Sigmoid colon (tissue), 6 donors: ENCODE measurements at regions not wholly inside any gene's neighbourhood (a gene's known extent, or its start where the extent isn't known, plus 50 kb on each side); places are given as distances from the start of the nearest gene placed in this dataset.

Experiments
- DNase-seq: peaks from one replicate; pipeline ENCODE4 v3.0.0-alpha.2; 2019
- H3K27ac ChIP-seq, 4 donors: fragments of 200-600 bp; sonication (generic); one replicate each; pipeline ENCODE4 v1.5.1; 2016 to 2019; ENCODE audit warnings: mild to moderate bottlenecking in 1 of 4
- H3K27me3 ChIP-seq, 3 donors: fragments of 200-600 bp; sonication (generic); one replicate each; pipeline ENCODE4 v1.5.1; 2019; ENCODE audit warnings: mild to moderate bottlenecking in 1 of 3
- H3K36me3 ChIP-seq, 4 donors: fragments of 200-600 bp; sonication (generic); one replicate each; pipeline ENCODE4 v1.5.1; 2016 to 2019
- H3K4me1 ChIP-seq, 4 donors: fragments of 200-600 bp; sonication (generic); one replicate each; pipeline ENCODE4 v1.5.1; 2017 to 2019
- H3K4me3 ChIP-seq, 4 donors: fragments of 200-600 bp; sonication (generic); one replicate each; pipeline ENCODE4 v1.5.1; 2017 to 2019; ENCODE audit warnings: mild to moderate bottlenecking in 2 of 4, moderate library complexity in 1 of 4
- H3K9me3 ChIP-seq, 4 donors: fragments of 200-600 bp in 3 of 4; sonication (generic) in 3 of 4; one replicate each; pipeline versions ENCODE4 v1.5.1 to v1.6.1; 2013 to 2019
- EP300 ChIP-seq, 4 donors: sonication (generic); formaldehyde crosslinking; IDR thresholded peaks; one replicate each; pipeline ENCODE4 v1.6.1; 2017; ENCODE audit warnings: antibody characterized with exemption in 4 of 4
- POLR2A ChIP-seq, 2 donors: fragments of 450-650 bp; IDR thresholded peaks; one replicate each; pipeline ENCODE4 v1.6.1; 2016; ENCODE audit warnings: antibody characterized with exemption in 2 of 2, mild to moderate bottlenecking in 2 of 2, moderate library complexity in 2 of 2
- POLR2AphosphoS5 ChIP-seq, 4 donors: sonication (generic); formaldehyde crosslinking; IDR thresholded peaks; one replicate each; pipeline ENCODE4 v1.6.1; 2017; ENCODE audit warnings: antibody characterized with exemption in 4 of 4
- WGBS, 2 donors: extraction: QIAGEN DNeasy Blood & Tissue Kit; methylation state at CpG; one replicate each; pipeline ENCODE4 v1.1.7; 2013; 5-methylcytosine and 5-hydroxymethylcytosine counted together
- intact Hi-C: fragments of 100-400 bp; cut with DNase I; formaldehyde crosslinking; loops from one replicate; pipeline ENCODE4 v1.15.1; 2023
- TF ChIP-seq, protein P1 (sequence below), 4 experiments: fragments of 450-650 bp in 3 of 4; fragments of 200-600 bp in 1 of 4; IDR thresholded peaks; one replicate each; pipeline ENCODE4 v1.5.1; 2016 to 2019; ENCODE audit warnings: antibody characterized with exemption in 4 of 4, mild to moderate bottlenecking in 3 of 4, moderate library complexity in 2 of 4
- donor health status: healthy with polysubstance abuse.
- donor health status: healthy.

- Histone ChIP-seq H3K9me3 (no peaks in the 10 kb centered on the region), H3K27ac (no peak overlapping the region), H3K4me1 (no peaks in the 10 kb centered on the region), H3K4me3 (no peak overlapping the region), H3K36me3 (no peaks in the 10 kb centered on the region), H3K27me3 (no peaks in the 10 kb centered on the region)
- 49 to 76% methylated on average over 5 of the region's 5 CpGs for WGBS, 2 donors
- DNase-seq, result no peak
- intact Hi-C loops, result no loop called here
- TF ChIP-seq EP300 (IDR thresholded peaks at IDR 0.05) (no peak), POLR2AphosphoS5 (IDR thresholded peaks at IDR 0.05) (no peak)
- TF ChIP-seq, protein P1, sequence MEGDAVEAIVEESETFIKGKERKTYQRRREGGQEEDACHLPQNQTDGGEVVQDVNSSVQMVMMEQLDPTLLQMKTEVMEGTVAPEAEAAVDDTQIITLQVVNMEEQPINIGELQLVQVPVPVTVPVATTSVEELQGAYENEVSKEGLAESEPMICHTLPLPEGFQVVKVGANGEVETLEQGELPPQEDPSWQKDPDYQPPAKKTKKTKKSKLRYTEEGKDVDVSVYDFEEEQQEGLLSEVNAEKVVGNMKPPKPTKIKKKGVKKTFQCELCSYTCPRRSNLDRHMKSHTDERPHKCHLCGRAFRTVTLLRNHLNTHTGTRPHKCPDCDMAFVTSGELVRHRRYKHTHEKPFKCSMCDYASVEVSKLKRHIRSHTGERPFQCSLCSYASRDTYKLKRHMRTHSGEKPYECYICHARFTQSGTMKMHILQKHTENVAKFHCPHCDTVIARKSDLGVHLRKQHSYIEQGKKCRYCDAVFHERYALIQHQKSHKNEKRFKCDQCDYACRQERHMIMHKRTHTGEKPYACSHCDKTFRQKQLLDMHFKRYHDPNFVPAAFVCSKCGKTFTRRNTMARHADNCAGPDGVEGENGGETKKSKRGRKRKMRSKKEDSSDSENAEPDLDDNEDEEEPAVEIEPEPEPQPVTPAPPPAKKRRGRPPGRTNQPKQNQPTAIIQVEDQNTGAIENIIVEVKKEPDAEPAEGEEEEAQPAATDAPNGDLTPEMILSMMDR (IDR thresholded peaks at IDR 0.05), result no peak
Observed at GRCh38 chr12:24408305-24408704, 458.8 kb upstream of the SOX5 start.

- no peaks in the 10 kb centered on the region for H3K36me3 ChIP-seq
- intact Hi-C loops, result no loop called here
- no peaks in the 10 kb centered on the region for H3K27me3 ChIP-seq
- H3K4me3 ChIP-seq, result no peak overlapping the region
- TF ChIP-seq EP300 (IDR thresholded peaks at IDR 0.05) (no peak), POLR2A (IDR thresholded peaks at IDR 0.05) (no peak), POLR2AphosphoS5 (IDR thresholded peaks at IDR 0.05) (no peak)
- TF ChIP-seq, protein P1 (IDR thresholded peaks at IDR 0.05), result no peak
- no peaks in the 10 kb centered on the region for H3K4me1 ChIP-seq
- H3K9me3 ChIP-seq, result no peaks in the 10 kb centered on the region
- DNase-seq, result no peak
- H3K27ac ChIP-seq, result no peak overlapping the region
- 71 to 72% methylated on average over 7 of the region's 7 CpGs for WGBS, 2 donors
Observed at GRCh38 chr12:24407884-24408283, 458.4 kb upstream of the SOX5 start.

DNA sequence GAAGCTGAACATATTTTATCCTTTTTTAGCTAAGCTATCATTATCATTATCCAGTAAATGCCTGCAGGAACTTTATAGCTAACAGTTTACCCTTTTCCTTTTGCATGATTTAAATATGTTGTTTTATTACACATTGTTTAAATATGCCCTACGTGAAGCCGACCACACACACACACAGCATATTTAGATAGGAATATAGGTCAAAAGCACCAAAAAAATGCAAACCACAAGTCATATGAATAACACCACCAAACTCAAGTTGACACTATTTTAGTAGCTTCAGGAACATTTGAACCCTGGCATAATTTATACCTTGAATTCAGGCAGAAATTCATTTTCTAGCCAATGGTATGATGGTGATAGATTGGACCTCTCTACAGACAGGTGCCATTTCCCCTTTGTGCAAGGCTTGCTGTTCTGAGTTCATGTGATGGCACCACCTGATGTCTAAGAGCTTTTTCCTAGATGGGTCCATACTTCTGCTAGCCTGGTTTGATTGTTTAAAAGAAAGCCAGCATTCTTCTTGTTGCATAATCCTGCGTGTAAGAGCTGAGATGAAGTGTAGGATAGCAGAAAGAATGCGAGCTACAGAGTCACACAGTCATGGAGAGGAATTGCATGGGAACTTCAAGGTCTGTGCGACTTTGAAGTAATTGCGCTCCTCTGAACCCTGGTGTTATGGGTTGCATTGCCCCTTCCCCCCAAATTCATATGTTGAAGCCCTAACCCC, 454.8 kb upstream of the SOX5 start:
- H3K4me1 ChIP-seq, result no peaks in the 10 kb centered on the region
- TF ChIP-seq POLR2A (IDR thresholded peaks at IDR 0.05), result no peak
- TF ChIP-seq, protein P1 (IDR thresholded peaks at IDR 0.05), result no peak
- no peak for TF ChIP-seq POLR2AphosphoS5 (IDR thresholded peaks at IDR 0.05)
- TF ChIP-seq EP300 (IDR thresholded peaks at IDR 0.05), result no peak
- DNase-seq, result no peak
- WGBS, 2 donors, result 60 to 75% methylated on average over 6 of the region's 6 CpGs
- H3K27ac ChIP-seq, result no peak overlapping the region
- intact Hi-C loops, result no loop called here
- no peaks in the 10 kb centered on the region for H3K27me3 ChIP-seq
- H3K36me3 ChIP-seq, result no peaks in the 10 kb centered on the region
- H3K9me3 ChIP-seq, result no peaks in the 10 kb centered on the region
- no peak overlapping the region for H3K4me3 ChIP-seq

- no peaks in the 10 kb centered on the region for H3K9me3 ChIP-seq
- H3K27ac ChIP-seq, result no peak overlapping the region
- no peaks in the 10 kb centered on the region for H3K36me3 ChIP-seq
- no peak for TF ChIP-seq EP300 (IDR thresholded peaks at IDR 0.05)
- TF ChIP-seq, protein P1 (IDR thresholded peaks at IDR 0.05), result no peak
- TF ChIP-seq POLR2AphosphoS5 (IDR thresholded peaks at IDR 0.05), result no peak
- TF ChIP-seq POLR2A (IDR thresholded peaks at IDR 0.05), result no peak
- DNase-seq, result no peak
- no peak overlapping the region for H3K4me3 ChIP-seq
- H3K4me1 ChIP-seq, result no peaks in the 10 kb centered on the region
- WGBS, 2 donors, result 48 to 82% methylated on average over 1 of the region's 1 CpG
- intact Hi-C loops, result no loop called here
- H3K27me3 ChIP-seq, result no peaks in the 10 kb centered on the region
Observed at GRCh38 chr12:24400533-24400932, 451.1 kb upstream of the SOX5 start.

- no peak overlapping the region for H3K27ac ChIP-seq
- H3K4me3 ChIP-seq, result no peak overlapping the region
- TF ChIP-seq POLR2A (IDR thresholded peaks at IDR 0.05) (no peak), EP300 (IDR thresholded peaks at IDR 0.05) (no peak), POLR2AphosphoS5 (IDR thresholded peaks at IDR 0.05) (no peak)
- TF ChIP-seq, protein P1 (IDR thresholded peaks at IDR 0.05), result no peak
- H3K36me3 ChIP-seq, result no peaks in the 10 kb centered on the region
- H3K9me3 ChIP-seq, result no peaks in the 10 kb centered on the region
- no peaks in the 10 kb centered on the region for H3K27me3 ChIP-seq
- WGBS, 2 donors, result 75 to 77% methylated on average over 4 of the region's 4 CpGs
- H3K4me1 ChIP-seq, result no peaks in the 10 kb centered on the region
- no peak for DNase-seq
- intact Hi-C loops, result no loop called here
Observed at GRCh38 chr12:24398605-24399004, 449.1 kb upstream of the SOX5 start.
